ENCODE measurements at regions not wholly inside any gene's neighbourhood (a gene's known extent, or its start where the extent isn't known, plus 50 kb on each side); places are given as distances from the start of the nearest gene placed in this dataset.

DNA sequence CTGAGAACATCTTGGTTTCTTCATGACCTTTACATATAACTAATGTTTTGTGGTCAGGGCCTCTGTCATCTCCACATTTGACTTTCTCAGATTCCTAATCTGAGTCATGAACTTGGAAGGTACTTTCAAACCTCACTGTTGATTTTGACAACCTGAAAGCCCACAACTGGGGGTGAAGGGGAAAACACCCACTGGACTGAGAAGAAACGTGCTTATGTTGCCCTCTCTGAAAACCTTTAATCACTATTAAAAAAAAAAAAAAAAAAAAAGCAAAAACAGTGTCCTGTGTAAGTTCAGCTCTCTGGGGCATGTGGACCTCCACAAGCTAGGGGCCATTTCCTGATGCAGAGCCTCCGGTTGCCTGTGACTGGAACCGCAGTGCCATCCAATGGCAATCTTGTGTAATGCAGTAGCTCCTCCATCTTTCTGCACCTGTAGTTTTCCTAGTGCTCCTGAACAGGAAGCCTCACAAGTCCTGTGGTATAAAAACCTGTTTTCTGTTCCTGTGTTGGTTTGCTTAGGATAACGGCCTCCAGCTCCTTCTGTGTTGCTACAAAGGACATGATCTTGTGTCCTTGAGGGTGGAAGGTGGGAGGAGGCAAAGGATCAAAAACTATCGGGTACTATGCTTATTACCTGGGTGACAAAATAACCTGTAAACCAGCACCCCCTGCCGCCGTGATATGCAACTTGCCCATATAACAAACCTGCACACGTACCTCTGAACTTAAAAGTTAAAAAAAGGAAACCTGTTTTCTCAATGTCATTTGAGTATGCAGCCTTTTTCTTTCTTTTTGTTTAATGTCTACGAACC is 124.5 kb downstream of the ZNF648 start:
- TF ChIP-seq, protein P1, sequence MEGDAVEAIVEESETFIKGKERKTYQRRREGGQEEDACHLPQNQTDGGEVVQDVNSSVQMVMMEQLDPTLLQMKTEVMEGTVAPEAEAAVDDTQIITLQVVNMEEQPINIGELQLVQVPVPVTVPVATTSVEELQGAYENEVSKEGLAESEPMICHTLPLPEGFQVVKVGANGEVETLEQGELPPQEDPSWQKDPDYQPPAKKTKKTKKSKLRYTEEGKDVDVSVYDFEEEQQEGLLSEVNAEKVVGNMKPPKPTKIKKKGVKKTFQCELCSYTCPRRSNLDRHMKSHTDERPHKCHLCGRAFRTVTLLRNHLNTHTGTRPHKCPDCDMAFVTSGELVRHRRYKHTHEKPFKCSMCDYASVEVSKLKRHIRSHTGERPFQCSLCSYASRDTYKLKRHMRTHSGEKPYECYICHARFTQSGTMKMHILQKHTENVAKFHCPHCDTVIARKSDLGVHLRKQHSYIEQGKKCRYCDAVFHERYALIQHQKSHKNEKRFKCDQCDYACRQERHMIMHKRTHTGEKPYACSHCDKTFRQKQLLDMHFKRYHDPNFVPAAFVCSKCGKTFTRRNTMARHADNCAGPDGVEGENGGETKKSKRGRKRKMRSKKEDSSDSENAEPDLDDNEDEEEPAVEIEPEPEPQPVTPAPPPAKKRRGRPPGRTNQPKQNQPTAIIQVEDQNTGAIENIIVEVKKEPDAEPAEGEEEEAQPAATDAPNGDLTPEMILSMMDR (IDR thresholded peaks at IDR 0.05 in 4 of 5, conservative IDR thresholded peaks at IDR 0.05 in 1 of 5), result peak in 3 of 5 experiments; percentile 27 to 30 (median 30)
- no peak for TF ChIP-seq POLR2A (IDR thresholded peaks at IDR 0.05)
- DNase-seq (no peak), ATAC-seq (no peak)
- Histone ChIP-seq H3K4me1 (no peaks in the 10 kb centered on the region), H3K27me3 (no peaks in the 10 kb centered on the region), H3K36me3 (no peaks in the 10 kb centered on the region), H3K9me3 (no peaks in the 10 kb centered on the region), H3K27ac (no peak overlapping the region), H3K4me3 (no peak overlapping the region)
- in situ Hi-C loops (cut with MboI; ENCODE audit: low sequenced_read_pairs in 4 of 4), result no loop called here
- intact Hi-C loops (cut with DNase I; ENCODE audit: low total_unique reads), result loop anchor here (10.0 kb wide), 1 partner anchor 192 kb away; no protein-coding TSS in a partner anchor

DNA sequence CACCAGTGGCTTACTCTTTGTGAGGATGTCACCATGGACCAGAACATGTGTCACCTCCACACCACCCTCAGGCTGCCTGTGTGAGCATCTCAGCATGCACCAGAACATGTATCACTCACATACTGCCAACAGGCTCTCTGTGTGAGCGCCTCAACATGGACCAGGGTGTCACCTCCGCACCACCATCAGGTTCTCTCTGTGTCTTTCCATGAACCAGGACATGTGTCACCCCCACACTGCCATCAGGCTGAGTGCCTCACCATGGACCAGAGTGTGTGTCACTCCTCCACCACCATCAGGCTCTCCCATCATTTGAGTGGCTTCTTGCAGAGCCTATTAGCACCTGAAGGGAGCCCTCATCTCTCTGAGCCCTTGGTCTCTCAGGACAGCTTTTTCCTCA is 125.2 kb downstream of the ZNF648 start:
- H3K27ac ChIP-seq, result no peak overlapping the region
- H3K27me3 ChIP-seq, result no peaks in the 10 kb centered on the region
- in situ Hi-C loops (cut with MboI; ENCODE audit: low sequenced_read_pairs in 4 of 4), result no loop called here
- intact Hi-C loops (cut with DNase I; ENCODE audit: low total_unique reads), result loop anchor here (10.0 kb wide), 1 partner anchor 191 kb away; no protein-coding TSS in a partner anchor
- no peaks in the 10 kb centered on the region for H3K9me3 ChIP-seq
- DNase-seq, result no peak
- TF ChIP-seq, protein P1 (IDR thresholded peaks at IDR 0.05 in 4 of 5, conservative IDR thresholded peaks at IDR 0.05 in 1 of 5), result no peak
- no peak for TF ChIP-seq POLR2A (IDR thresholded peaks at IDR 0.05)
- no peak for ATAC-seq
- H3K36me3 ChIP-seq, result no peaks in the 10 kb centered on the region
- no peaks in the 10 kb centered on the region for H3K4me1 ChIP-seq
- no peak overlapping the region for H3K4me3 ChIP-seq

- in situ Hi-C loops (cut with MboI; ENCODE audit: low sequenced_read_pairs in 4 of 4), result no loop called here
- intact Hi-C loops (cut with DNase I; ENCODE audit: low total_unique reads), result loop anchor here (10.0 kb wide), 1 partner anchor 187 kb away; no protein-coding TSS in a partner anchor
- no peaks in the 10 kb centered on the region for H3K9me3 ChIP-seq
- TF ChIP-seq, protein P1 (IDR thresholded peaks at IDR 0.05 in 4 of 5, conservative IDR thresholded peaks at IDR 0.05 in 1 of 5), result no peak
- TF ChIP-seq POLR2A (IDR thresholded peaks at IDR 0.05), result no peak
- H3K27ac ChIP-seq, result no peak overlapping the region
- H3K4me3 ChIP-seq, result no peak overlapping the region
- H3K36me3 ChIP-seq, result no peaks in the 10 kb centered on the region
- ATAC-seq (no peak), DNase-seq (no peak)
- no peaks in the 10 kb centered on the region for H3K27me3 ChIP-seq
- no peaks in the 10 kb centered on the region for H3K4me1 ChIP-seq
These were observed 129.6 kb downstream of the ZNF648 start for GRCh38 chr1:181931873-181932272.

DNA sequence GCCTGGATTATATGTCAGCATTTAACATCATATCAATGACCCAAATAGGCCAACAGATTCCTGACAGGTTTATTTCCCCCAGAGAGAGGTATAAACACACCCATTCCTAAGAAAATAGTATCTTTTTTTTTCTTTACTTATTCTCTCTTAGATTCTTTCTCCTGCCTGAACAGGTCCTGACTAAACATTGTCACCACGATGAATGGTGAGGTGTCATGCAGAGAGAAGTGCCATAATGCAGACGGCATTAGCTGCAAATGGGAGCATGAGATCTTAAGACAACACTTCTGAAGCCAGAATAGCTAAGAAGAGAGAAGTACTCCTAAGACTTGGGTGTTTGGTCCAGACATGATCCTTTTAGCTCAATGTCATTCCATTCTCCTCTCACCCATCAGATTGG is 131.3 kb downstream of the ZNF648 start:
- Histone ChIP-seq H3K36me3 (no peaks in the 10 kb centered on the region), H3K27me3 (no peaks in the 10 kb centered on the region), H3K4me3 (no peak overlapping the region), H3K9me3 (no peaks in the 10 kb centered on the region), H3K4me1 (no peaks in the 10 kb centered on the region), H3K27ac (no peak overlapping the region)
- intact Hi-C loops (cut with DNase I; ENCODE audit: low total_unique reads), result loop anchor here (10.0 kb wide), 1 partner anchor 185 kb away; no protein-coding TSS in a partner anchor
- DNase-seq (no peak), ATAC-seq (no peak)
- no peak for TF ChIP-seq POLR2A (IDR thresholded peaks at IDR 0.05)
- TF ChIP-seq, protein P1 (IDR thresholded peaks at IDR 0.05 in 4 of 5, conservative IDR thresholded peaks at IDR 0.05 in 1 of 5), result no peak
- in situ Hi-C loops (cut with MboI; ENCODE audit: low sequenced_read_pairs in 4 of 4), result no loop called here

All from gastrocnemius medialis (tissue), 4 donors.